Ecto neural progenitor cell (in vitro differentiated cells): ENCODE measurements at regions not wholly inside any gene's neighbourhood (a gene's known extent, or its start where the extent isn't known, plus 50 kb on each side); places are given as distances from the start of the nearest gene placed in this dataset.
A peak's percentile ranks its signal among the peaks of the same experiment; 100 is the strongest.
"Not testable (repeated sequence)": the region's sequence is repeated elsewhere in the genome, so short reads cannot be mapped to it uniquely, and the experiment has no call there.

Source experiments
- DNase-seq: peaks from one replicate; pipeline ENCODE4 v3.0.0-alpha.2; 2018; ENCODE audit warnings: low spot score

DNA sequence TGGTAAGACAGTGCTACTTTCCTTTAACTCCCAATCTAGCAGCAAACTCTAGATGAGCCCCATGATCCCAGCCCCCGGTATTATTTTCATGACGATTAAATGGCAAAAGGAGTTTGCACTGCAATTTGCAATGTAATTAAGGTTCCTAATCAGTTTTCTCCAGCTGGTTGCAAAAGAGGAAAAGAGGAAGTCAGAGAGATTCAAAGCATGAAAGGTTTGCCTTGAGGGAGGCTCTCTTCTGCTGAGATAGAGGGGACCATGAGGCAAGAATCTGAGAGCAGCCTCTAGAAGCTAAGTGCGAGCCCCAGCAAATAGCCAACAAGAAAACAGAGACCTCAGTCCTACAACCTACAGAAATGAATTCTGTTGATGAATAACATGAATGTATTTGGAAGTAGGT lies 527.1 kb downstream of the UQCRFS1 start:
- DNase-seq: no peak

GRCh38 chr19:28685077-28685476 lies 527.9 kb downstream of the UQCRFS1 start:
- DNase-seq: not testable (repeated sequence)

DNA sequence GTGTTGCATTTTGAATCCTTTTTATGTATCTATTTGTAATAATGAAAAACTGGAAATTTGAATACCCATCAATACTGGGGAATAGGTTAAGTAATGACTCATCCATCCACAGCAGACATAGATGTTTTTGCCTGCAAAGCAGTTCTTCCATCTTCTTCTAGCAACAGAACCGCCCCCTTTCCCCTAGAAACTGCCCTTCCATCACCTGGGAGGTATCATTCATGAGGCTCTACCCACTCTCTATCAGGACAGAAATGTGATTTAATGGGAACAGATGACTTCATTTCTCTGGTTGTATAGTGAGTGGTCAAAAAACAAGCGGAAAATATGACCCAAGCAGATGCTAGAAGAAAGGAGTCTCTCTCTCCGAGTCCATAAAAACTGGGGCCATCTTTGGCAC lies 532.8 kb downstream of the UQCRFS1 start:
- DNase-seq: no peak

- DNase-seq: no peak
Measured at GRCh38 chr19:28670836-28671235, 542.1 kb downstream of the UQCRFS1 start.

GRCh38 chr19:28669804-28670203 lies 543.1 kb downstream of the UQCRFS1 start:
- DNase-seq: no peak

- no peak for DNase-seq
Measured at GRCh38 chr19:28667348-28667977, 545.5 kb downstream of the UQCRFS1 start.

GRCh38 chr19:28665748-28666147 lies 547.2 kb downstream of the UQCRFS1 start:
- no peak for DNase-seq

- DNase-seq: no peak
Measured at GRCh38 chr19:28656644-28657043, 556.3 kb downstream of the UQCRFS1 start.

- DNase-seq: no peak
Measured at GRCh38 chr19:28655054-28655453, 557.9 kb downstream of the UQCRFS1 start.

- DNase-seq: no peak
Measured at GRCh38 chr19:28652765-28653164, 560.2 kb downstream of the UQCRFS1 start.

GRCh38 chr19:28646629-28647028 lies 566.3 kb downstream of the UQCRFS1 start:
- DNase-seq: no peak

- DNase-seq: no peak
Measured at GRCh38 chr19:28644169-28644775, 568.7 kb downstream of the UQCRFS1 start.

GRCh38 chr19:28642787-28643683 lies 569.9 kb downstream of the UQCRFS1 start:
- DNase-seq: no peak

GRCh38 chr19:28641395-28641794 lies 571.6 kb downstream of the UQCRFS1 start:
- no peak for DNase-seq

DNA sequence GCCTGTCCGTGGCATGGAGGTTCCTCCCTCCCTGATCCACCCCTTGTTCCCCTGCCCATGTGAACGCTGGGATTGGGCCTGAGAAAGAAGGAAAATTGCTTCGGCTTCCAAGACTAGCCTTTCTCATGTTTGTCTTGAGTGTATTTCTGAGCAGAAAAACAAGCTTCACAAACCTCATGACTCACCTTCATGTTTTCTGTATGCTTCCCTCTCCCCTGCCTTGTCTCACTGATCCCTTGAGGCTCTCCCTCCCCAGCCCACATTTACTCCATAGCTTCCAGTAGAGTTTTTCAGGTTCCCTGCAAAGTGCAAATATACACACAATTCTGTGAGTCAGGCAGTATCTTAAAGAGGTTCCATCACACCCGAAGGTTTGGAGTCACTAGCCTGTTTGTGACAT lies 572.4 kb downstream of the UQCRFS1 start:
- DNase-seq: no peak

- DNase-seq: no peak
Measured at GRCh38 chr19:28638445-28638844, 574.5 kb downstream of the UQCRFS1 start.

GRCh38 chr19:28636706-28637105 lies 576.2 kb downstream of the UQCRFS1 start:
- no peak for DNase-seq

GRCh38 chr19:28636016-28636629 lies 576.8 kb downstream of the UQCRFS1 start:
- DNase-seq: no peak

DNA sequence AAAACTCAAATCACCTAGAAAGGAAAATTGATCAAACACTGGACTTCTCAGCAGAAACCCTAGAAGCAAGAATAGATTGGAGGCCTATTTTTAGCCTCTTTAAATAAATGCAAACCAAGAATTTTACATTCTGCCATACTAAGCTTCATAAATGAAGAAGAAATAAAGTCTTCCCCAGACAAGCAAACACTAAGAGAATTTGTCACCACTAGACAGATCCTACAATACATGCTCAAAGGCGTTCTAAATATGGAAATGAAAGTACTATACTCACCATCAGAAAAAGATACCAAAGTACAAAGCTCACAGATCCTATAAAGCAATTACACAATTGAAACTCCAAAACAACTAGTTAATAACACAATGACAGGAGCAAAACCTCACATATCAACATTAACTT lies 578.1 kb downstream of the UQCRFS1 start:
- no peak for DNase-seq

- DNase-seq: no peak
Measured at GRCh38 chr19:28634019-28634328, 579.0 kb downstream of the UQCRFS1 start.

DNA sequence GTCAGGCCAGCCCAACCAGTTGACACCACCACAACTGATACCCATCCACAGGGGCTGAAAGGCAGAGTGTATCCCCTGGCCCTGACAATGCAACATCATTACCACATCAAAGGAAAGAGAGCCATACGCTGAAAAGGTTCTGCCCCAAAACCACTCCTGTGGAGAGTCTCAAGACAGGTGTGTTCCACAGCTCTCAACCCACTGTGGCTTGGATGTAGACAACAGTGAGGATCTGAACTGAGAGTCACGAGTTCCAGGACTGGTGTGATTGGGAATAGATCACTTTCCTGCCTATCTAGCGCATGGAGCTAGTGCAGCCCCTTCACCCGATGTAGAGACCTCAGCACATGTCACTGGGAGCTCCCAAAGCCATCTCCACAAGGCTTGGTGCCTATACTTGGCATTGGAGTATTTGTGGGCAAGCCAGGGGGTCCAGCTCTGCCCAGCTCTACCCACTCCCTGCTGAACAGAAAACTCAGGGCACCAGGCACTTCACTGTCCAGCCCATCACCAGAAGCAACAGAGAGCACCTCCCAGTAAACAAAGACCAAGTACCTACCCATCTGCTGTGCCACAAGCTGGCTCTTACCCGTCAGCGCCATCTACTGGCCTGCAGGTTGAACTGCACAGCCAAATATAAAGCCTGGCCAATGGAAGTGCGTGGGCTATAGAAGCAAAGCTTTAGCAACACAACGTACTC lies 579.5 kb downstream of the UQCRFS1 start:
- DNase-seq: peak; percentile 75
